ENCODE measurements at regions not wholly inside any gene's neighbourhood (a gene's known extent, or its start where the extent isn't known, plus 50 kb on each side); places are given as distances from the start of the nearest gene placed in this dataset.

DNA sequence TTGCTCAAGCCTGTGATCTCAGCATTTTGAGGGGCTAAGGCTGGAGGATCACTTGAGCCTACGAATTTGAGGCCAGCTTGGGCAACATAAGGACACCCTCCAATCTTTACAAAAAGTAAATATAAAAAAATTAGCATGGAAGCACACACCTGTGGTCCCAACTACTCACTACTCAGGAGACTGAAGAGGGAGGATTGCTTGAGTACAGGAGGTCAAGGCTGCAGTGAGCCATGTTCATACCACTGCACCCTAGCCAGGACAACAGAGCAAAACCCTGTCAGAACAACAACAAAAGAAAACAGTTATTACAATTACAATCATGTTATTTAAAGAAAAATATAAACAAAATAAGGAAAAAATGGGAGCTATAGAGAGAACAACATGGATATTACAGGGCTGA lies 82.5 kb upstream of the TNFAIP3 start:
- Histone ChIP-seq H3K4me2 (ENCODE audit: control insufficient read depth, insufficient read depth) (no peak overlapping the region), H3K4me1 (ENCODE audit: control insufficient read depth, insufficient read depth, low read length) (no peaks in the 10 kb centered on the region), H3K9me3 (replicated peaks; ENCODE audit: control insufficient read depth, insufficient read depth, low read length) (no peaks in the 10 kb centered on the region), H3K9ac (ENCODE audit: control insufficient read depth, insufficient read depth, low read length) (no peak overlapping the region), H3K27me3 (replicated peaks in 1 of 2; ENCODE audit: control insufficient read depth in 2 of 2, insufficient read depth in 2 of 2, low read length in 1 of 2) (no peaks in the 10 kb centered on the region), H3K36me3 (ENCODE audit: control insufficient read depth in 2 of 2, insufficient read depth in 2 of 2, low read length in 1 of 2) (no peaks in the 10 kb centered on the region), H3K27ac (ENCODE audit: control insufficient read depth, insufficient read depth) (no peak overlapping the region), H3K4me3 (no peak overlapping the region), H3K79me2 (ENCODE audit: control insufficient read depth, insufficient read depth, low read length) (no peaks in the 10 kb centered on the region), H2AFZ (ENCODE audit: control insufficient read depth, low read depth, low read length) (no peak overlapping the region), H4K20me1 (ENCODE audit: control insufficient read depth, insufficient read depth) (no peaks in the 10 kb centered on the region)
- SMC1A ChIA-PET (ENCODE audit: uncharacterized antibody, unreplicated experiment) = interaction anchor here (1.3 to 1.4 kb wide), 4 partner anchors 9 to 76 kb away, joined by 3 to 4 read pairs (median 4); no protein-coding TSS in a partner anchor
- WGBS (ENCODE audit: insufficient coverage, insufficient replicate concordance, low lambda C conversion rate, missing lambda C conversion rate) = 65% methylated on average over 1 of the region's 1 CpG
- BruUV-seq (replicated peaks) = no TSS peak
- no peak for ATAC-seq
- in situ Hi-C loops (cut with MboI) = no loop called here
- CTCF ChIA-PET = interaction anchor here (1.3 to 1.5 kb wide), 2 partner anchors 15 to 30 kb away, joined by 3 to 5 read pairs; no protein-coding TSS in a partner anchor
- RAD21 ChIA-PET (ENCODE audit: unreplicated experiment) = interaction anchor here (0.6 kb wide), 1 partner anchor 155 kb away, joined by 3 read pairs; no protein-coding TSS in a partner anchor
- intact Hi-C loops (cut with micrococcal nuclease; ENCODE audit: unreplicated experiment) = no loop called here
- no peak for DNase-seq (ENCODE audit: low read depth, low spot score)
- POLR2A ChIA-PET = interaction anchor here (0.9 kb wide), 1 partner anchor 15 kb away, joined by 3 read pairs; no protein-coding TSS in a partner anchor
- no peak for FAIRE-seq
- no peak for TF ChIP-seq MYB (IDR thresholded peaks at IDR 0.05; ENCODE audit: borderline replicate concordance, low read depth, low read length)
- no peak for TF ChIP-seq ESRRA (IDR thresholded peaks at IDR 0.05; ENCODE audit: low read length)
- no peak for TF ChIP-seq GATAD2B (conservative IDR thresholded peaks at IDR 0.05; ENCODE audit: low read depth)
- TF ChIP-seq RELA (IDR thresholded peaks at IDR 0.05; ENCODE audit: borderline replicate concordance, partially characterized antibody) = no peak
- TF ChIP-seq, protein P1, sequence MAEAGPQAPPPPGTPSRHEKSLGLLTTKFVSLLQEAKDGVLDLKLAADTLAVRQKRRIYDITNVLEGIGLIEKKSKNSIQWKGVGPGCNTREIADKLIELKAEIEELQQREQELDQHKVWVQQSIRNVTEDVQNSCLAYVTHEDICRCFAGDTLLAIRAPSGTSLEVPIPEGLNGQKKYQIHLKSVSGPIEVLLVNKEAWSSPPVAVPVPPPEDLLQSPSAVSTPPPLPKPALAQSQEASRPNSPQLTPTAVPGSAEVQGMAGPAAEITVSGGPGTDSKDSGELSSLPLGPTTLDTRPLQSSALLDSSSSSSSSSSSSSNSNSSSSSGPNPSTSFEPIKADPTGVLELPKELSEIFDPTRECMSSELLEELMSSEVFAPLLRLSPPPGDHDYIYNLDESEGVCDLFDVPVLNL (IDR thresholded peaks at IDR 0.05; ENCODE audit: low read depth, low read length) = no peak
- TF ChIP-seq KLF5 (IDR thresholded peaks at IDR 0.05; ENCODE audit: partially characterized antibody) = no peak
- TF ChIP-seq, protein P2, sequence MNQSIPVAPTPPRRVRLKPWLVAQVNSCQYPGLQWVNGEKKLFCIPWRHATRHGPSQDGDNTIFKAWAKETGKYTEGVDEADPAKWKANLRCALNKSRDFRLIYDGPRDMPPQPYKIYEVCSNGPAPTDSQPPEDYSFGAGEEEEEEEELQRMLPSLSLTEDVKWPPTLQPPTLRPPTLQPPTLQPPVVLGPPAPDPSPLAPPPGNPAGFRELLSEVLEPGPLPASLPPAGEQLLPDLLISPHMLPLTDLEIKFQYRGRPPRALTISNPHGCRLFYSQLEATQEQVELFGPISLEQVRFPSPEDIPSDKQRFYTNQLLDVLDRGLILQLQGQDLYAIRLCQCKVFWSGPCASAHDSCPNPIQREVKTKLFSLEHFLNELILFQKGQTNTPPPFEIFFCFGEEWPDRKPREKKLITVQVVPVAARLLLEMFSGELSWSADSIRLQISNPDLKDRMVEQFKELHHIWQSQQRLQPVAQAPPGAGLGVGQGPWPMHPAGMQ (IDR thresholded peaks at IDR 0.05; ENCODE audit: borderline replicate concordance) = no peak
